ENCODE measurements at regions not wholly inside any gene's neighbourhood (a gene's known extent, or its start where the extent isn't known, plus 50 kb on each side); places are given as distances from the start of the nearest gene placed in this dataset.

- TF ChIP-seq, protein P1, sequence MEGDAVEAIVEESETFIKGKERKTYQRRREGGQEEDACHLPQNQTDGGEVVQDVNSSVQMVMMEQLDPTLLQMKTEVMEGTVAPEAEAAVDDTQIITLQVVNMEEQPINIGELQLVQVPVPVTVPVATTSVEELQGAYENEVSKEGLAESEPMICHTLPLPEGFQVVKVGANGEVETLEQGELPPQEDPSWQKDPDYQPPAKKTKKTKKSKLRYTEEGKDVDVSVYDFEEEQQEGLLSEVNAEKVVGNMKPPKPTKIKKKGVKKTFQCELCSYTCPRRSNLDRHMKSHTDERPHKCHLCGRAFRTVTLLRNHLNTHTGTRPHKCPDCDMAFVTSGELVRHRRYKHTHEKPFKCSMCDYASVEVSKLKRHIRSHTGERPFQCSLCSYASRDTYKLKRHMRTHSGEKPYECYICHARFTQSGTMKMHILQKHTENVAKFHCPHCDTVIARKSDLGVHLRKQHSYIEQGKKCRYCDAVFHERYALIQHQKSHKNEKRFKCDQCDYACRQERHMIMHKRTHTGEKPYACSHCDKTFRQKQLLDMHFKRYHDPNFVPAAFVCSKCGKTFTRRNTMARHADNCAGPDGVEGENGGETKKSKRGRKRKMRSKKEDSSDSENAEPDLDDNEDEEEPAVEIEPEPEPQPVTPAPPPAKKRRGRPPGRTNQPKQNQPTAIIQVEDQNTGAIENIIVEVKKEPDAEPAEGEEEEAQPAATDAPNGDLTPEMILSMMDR (optimal IDR thresholded peaks at IDR 0.05 in 1 of 3, IDR thresholded peaks at IDR 0.05 in 1 of 3, conservative IDR thresholded peaks at IDR 0.05 in 1 of 3; ENCODE audit: extremely low read depth in 1 of 3, insufficient read depth in 2 of 3, low read length in 3 of 3) = no peak
- TF ChIP-seq EZH2 (IDR thresholded peaks at IDR 0.05; ENCODE audit: low read length) = no peak
Measured at GRCh38 chr5:32949286-32949970, 238.3 kb downstream of the NPR3 start.
